AG04449 (cell line): ENCODE measurements at regions not wholly inside any gene's neighbourhood (a gene's known extent, or its start where the extent isn't known, plus 50 kb on each side); places are given as distances from the start of the nearest gene placed in this dataset.

Experiments
- CTCF ChIA-PET: fragments of 350-600 bp; formaldehyde crosslinking; extraction: SDS; loops from one replicate; lab custom pipeline; 2021; ENCODE audit warnings: antibody characterized with exemption; lab: Yijun Ruan, JAX
- POLR2A ChIA-PET: fragments of 400-600, 350-600 bp; formaldehyde crosslinking; extraction: SDS; loops from one replicate; lab custom pipeline; 2020; ENCODE audit warnings: antibody characterized with exemption, inconsistent platforms; lab: Yijun Ruan, JAX
- DNase-seq: peaks from one replicate; pipeline ENCODE4 v3.0.0-alpha.2; 2010; ENCODE audit warnings: low read depth, low spot score
- H3K4me3 ChIP-seq: 2 replicates; pipeline ENCODE4 v1.5.1; 2011; ENCODE audit warnings: low read depth, mild to moderate bottlenecking, control low read depth, low read length
- TF ChIP-seq, protein P1 (sequence below): IDR thresholded peaks from one replicate; pipeline ENCODE4 v1.5.1; 2011; ENCODE audit warnings: mild to moderate bottlenecking, moderate library complexity, low read length, control low read depth, inconsistent platforms; ENCODE audit not compliant: insufficient read depth; ENCODE audit errors: missing control alignments

- DNase-seq, result no peak
- CTCF ChIA-PET, result no interaction called here
- no peak overlapping the region for H3K4me3 ChIP-seq
- POLR2A ChIA-PET, result no interaction called here
- TF ChIP-seq, protein P1, sequence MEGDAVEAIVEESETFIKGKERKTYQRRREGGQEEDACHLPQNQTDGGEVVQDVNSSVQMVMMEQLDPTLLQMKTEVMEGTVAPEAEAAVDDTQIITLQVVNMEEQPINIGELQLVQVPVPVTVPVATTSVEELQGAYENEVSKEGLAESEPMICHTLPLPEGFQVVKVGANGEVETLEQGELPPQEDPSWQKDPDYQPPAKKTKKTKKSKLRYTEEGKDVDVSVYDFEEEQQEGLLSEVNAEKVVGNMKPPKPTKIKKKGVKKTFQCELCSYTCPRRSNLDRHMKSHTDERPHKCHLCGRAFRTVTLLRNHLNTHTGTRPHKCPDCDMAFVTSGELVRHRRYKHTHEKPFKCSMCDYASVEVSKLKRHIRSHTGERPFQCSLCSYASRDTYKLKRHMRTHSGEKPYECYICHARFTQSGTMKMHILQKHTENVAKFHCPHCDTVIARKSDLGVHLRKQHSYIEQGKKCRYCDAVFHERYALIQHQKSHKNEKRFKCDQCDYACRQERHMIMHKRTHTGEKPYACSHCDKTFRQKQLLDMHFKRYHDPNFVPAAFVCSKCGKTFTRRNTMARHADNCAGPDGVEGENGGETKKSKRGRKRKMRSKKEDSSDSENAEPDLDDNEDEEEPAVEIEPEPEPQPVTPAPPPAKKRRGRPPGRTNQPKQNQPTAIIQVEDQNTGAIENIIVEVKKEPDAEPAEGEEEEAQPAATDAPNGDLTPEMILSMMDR, result no peak
Observed at GRCh38 chr12:97024393-97024792, 117.3 kb downstream of the NEDD1 start.

GRCh38 chr12:97026901-97027300, 119.8 kb downstream of the NEDD1 start:
- TF ChIP-seq, protein P1, result no peak
- POLR2A ChIA-PET, result no interaction called here
- H3K4me3 ChIP-seq, result no peak overlapping the region
- CTCF ChIA-PET, result no interaction called here
- DNase-seq, result no peak

GRCh38 chr12:97027482-97027881, 120.4 kb downstream of the NEDD1 start:
- no peak for DNase-seq
- H3K4me3 ChIP-seq, result no peak overlapping the region
- ChIA-PET POLR2A (no interaction called here), CTCF (no interaction called here)
- TF ChIP-seq, protein P1, result no peak

GRCh38 chr12:97038131-97038530, 131.1 kb downstream of the NEDD1 start:
- ChIA-PET CTCF (no interaction called here), POLR2A (no interaction called here)
- H3K4me3 ChIP-seq, result no peak overlapping the region
- DNase-seq, result no peak
- TF ChIP-seq, protein P1, result no peak

DNA sequence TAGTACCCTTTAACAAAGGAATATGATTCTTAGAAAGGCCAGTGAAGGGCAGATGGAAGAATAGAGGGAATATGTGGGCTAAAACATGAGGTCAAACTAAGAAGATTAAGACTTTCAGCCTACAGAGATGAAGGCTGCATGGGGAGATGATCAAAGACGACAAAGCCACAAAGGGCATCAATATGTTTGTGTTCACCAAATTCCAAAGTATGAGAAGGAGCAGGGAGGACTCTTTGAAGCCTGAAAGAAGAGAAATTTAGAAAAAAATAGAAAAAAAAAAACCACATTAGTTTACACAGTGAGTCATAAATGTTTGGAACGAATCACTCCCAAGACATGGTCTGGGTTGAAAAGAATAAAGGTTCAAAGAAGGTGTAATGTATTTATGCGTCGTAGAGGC, 131.8 kb downstream of the NEDD1 start:
- DNase-seq, result no peak
- CTCF ChIA-PET, result no interaction called here
- no peak overlapping the region for H3K4me3 ChIP-seq
- POLR2A ChIA-PET, result no interaction called here
- TF ChIP-seq, protein P1, result no peak

- ChIA-PET CTCF (no interaction called here), POLR2A (no interaction called here)
- H3K4me3 ChIP-seq, result no peak overlapping the region
- TF ChIP-seq, protein P1, result no peak
- DNase-seq, result no peak
Observed at GRCh38 chr12:97046901-97047300, 139.8 kb downstream of the NEDD1 start.

DNA sequence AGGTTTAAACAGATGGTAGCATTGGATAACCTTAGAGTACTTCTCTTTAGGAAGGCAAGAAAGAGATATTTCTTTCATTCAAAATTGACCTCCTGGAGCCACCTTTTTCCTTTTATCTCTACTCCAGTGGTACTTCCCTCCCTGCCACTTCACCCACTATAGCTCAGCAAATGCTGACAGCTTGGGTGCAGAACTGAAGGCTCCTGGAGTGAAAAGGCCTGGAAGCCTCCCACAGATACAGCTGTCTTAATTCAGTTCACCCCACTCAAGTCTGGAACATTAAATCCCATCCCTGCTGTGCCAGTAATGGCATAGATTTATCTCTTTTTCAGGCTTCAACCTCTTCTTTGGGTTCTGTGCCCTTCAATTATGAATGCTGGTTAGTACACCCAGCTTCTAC, 140.3 kb downstream of the NEDD1 start:
- DNase-seq, result no peak
- ChIA-PET POLR2A (no interaction called here), CTCF (no interaction called here)
- TF ChIP-seq, protein P1, result no peak
- H3K4me3 ChIP-seq, result no peak overlapping the region
